SK-MEL-5 (cell line): ENCODE measurements at regions not wholly inside any gene's neighbourhood (a gene's known extent, or its start where the extent isn't known, plus 50 kb on each side); places are given as distances from the start of the nearest gene placed in this dataset.
A peak's percentile ranks its signal among the peaks of the same experiment; 100 is the strongest.
"Not testable (repeated sequence)": the region's sequence is repeated elsewhere in the genome, so short reads cannot be mapped to it uniquely, and the experiment has no call there.

ENCODE experiments used
- DNase-seq: peaks from one replicate; pipeline ENCODE4 v3.0.0-alpha.2; 2016; ENCODE audit warnings: low read depth, low spot score
- in situ Hi-C: cut with HindIII; loops from 2 replicates; pipeline ENCODE4 v1.10.0; 2016; ENCODE audit warnings: low sequenced_read_pairs, high pct_unique_total_duplicates, low pct_unique_long_range_greater_than_20kb

- DNase-seq, in situ Hi-C loops: not testable (repeated sequence)
Observed at GRCh38 chr3:75214332-75214731, 449.8 kb upstream of the FRG2C start.

- DNase-seq = no peak
- in situ Hi-C loops = no loop called here
Observed at GRCh38 chr3:75218577-75218976, 445.6 kb upstream of the FRG2C start.

- in situ Hi-C loops = no loop called here
- no peak for DNase-seq
Observed at GRCh38 chr3:75220932-75221331, 443.2 kb upstream of the FRG2C start.

DNA sequence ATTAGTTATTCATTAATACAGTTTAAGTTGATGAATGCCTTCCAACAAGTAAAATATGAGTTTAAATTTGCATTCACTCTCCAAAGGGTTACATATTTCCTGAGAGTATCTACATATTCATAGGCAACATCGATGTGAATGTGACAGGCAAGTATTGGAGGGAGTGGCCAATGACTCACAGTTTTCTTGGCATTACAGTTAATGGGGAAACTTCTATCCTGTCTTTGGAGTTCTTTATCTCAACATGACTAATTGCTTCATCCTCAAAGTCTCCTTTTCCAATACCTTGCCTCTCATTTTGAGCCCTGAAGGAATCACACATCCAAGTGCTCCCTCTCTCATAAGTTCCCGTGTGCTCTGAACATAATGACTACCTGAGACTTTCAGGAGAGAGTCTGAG is 439.7 kb upstream of the FRG2C start:
- no peak for DNase-seq

DNA sequence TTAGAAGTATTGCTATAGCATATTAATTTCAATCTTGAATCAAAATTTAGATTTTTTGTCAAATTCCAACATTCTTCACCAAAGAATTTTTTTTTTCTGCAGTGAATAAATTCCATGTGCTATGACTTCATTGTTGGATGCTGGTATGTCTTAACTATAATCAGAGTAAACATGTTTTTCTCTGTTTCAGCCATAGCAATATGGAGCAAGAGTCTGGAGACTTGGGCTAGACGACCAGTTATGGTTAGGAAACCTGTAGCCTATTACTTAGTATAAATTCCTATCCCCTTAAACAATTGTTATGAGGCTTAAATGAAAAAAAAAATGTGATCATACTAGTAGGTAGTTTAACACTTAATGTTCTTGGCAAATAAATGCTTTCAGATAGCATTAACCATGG is 431.9 kb upstream of the FRG2C start:
- DNase-seq = no peak
- in situ Hi-C loops = no loop called here

More for the DNA sequence above, 439.7 kb upstream of the FRG2C start:
- in situ Hi-C loops = no loop called here

- in situ Hi-C loops = no loop called here
Observed at GRCh38 chr3:75235631-75236030, 428.5 kb upstream of the FRG2C start.

DNA sequence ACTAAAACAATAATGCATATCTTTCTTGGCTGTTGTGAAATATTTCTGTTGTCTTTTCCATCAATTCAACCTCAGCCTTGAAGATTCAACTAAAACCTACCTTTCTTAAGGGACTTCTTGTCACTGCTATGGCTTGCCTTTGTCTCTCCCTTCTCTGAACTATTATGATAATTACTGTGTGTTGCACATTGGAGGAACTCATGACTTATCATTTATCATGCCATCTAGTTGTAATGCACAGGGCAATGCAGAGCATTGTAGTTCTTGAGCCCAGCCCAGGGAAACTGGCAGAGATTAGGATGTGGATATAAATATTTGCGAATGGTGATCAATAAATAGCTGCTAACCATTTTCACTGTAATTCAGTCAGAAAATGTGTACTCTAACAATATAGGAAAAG is 427.1 kb upstream of the FRG2C start:
- DNase-seq = no peak

More at GRCh38 chr3:75235631-75236030, 428.5 kb upstream of the FRG2C start:
- no peak for DNase-seq

GRCh38 chr3:75237477-75237876 is 426.7 kb upstream of the FRG2C start:
- DNase-seq = peak; percentile 30
- in situ Hi-C loops = no loop called here

More for the DNA sequence above, 427.1 kb upstream of the FRG2C start:
- in situ Hi-C loops = no loop called here

- in situ Hi-C loops, DNase-seq: not testable (repeated sequence)
Observed at GRCh38 chr3:75241226-75241962, 422.7 kb upstream of the FRG2C start.

DNA sequence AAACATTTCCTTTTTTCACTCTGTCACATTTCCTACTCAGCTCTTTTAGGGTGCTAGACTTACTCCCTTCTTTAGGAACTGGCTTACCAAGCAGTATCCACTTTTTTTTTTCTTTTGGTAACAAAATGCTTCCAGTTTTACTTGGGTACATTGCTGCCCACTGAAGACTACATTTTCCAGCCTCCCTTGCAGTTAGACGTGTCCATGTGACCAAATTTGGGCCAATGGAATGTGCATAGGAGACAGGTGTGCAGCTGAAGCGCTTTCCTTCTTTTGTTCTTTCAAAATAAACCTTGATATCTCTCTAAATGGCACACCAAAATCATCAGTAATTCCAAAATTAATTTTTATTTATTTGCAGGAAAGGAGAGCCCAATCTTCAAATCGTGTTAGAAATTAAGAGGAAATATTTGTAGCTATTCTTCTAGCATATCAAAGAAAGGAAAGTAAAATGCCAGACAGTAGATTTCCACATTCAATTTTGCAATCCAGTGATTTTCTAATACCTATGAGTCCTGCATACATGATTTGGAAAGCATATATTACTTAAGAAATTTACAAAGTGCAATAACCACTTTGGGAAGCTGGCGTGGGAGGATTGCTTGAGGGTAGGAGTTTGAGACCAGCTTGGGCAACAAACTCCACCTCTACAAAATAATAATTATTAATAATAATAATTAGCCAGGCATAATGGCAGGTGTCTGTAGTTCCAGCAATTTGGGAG is 422.0 kb upstream of the FRG2C start:
- in situ Hi-C loops = no loop called here
- no peak for DNase-seq

GRCh38 chr3:75248974-75249373 is 415.2 kb upstream of the FRG2C start:
- DNase-seq = no peak
- in situ Hi-C loops = no loop called here

- DNase-seq = no peak
- in situ Hi-C loops = no loop called here
Observed at GRCh38 chr3:75254685-75255084, 409.4 kb upstream of the FRG2C start.

GRCh38 chr3:75258825-75259683 is 405.1 kb upstream of the FRG2C start:
- in situ Hi-C loops = not testable (repeated sequence)
- peak; percentile 57 for DNase-seq

DNA sequence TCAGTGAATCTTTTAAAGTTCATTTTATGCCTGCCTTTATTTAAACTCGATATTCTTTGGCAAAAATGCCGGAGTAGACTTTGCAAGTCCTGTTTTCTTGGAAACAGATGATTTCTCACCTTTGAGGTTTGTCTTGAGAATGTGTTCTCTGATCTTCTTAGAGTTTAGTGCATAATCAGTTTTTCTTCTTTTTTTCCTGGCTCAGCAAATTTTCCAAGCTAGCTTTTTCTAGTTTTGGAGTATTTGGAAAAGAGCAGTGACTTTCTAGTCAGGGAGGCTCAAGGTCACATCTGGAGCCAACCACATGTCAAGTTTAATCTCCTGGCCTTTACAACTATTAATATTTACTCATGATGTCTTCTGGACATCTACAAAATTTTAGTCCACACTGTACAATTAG is 403.2 kb upstream of the FRG2C start:
- in situ Hi-C loops = not testable (repeated sequence)

GRCh38 chr3:75262661-75263060 is 401.5 kb upstream of the FRG2C start:
- in situ Hi-C loops = no loop called here
- no peak for DNase-seq

More for the DNA sequence above, 403.2 kb upstream of the FRG2C start:
- DNase-seq = not testable (repeated sequence)

- in situ Hi-C loops = no loop called here
Observed at GRCh38 chr3:75265897-75266296, 398.2 kb upstream of the FRG2C start.

GRCh38 chr3:75268576-75268975 is 395.6 kb upstream of the FRG2C start:
- in situ Hi-C loops = not testable (repeated sequence)
- peak; percentile 78 for DNase-seq

More at GRCh38 chr3:75265897-75266296, 398.2 kb upstream of the FRG2C start:
- no peak for DNase-seq

DNA sequence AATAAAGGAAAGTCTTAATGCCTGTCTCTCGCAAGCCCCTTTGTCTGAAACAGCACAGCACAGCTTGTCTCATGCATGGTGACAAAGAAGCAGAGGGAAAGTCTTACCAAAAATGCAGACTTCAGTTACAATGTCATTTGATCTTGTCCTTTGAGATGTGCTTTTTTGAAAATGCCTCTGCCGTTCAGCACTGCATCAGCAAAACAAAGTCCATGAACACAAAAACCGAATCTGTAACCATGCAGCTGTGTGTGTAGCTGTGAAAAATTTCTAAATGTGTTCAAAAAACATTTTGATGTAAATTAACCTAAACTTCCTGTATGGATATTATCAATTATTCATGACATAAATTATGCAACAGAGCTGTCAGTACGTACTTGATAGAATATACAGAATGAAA is 391.9 kb upstream of the FRG2C start:
- in situ Hi-C loops, DNase-seq: not testable (repeated sequence)
